OCI-LY1 (cell line): ENCODE measurements at regions not wholly inside any gene's neighbourhood (a gene's known extent, or its start where the extent isn't known, plus 50 kb on each side); places are given as distances from the start of the nearest gene placed in this dataset.

Experiments
- H2AFZ ChIP-seq: fragments of 200-600 bp; sonication (generic), shearing (Covaris generic); 2 replicates; pipeline ENCODE4 v1.6.0; 2014; ENCODE audit warnings: antibody characterized with exemption, mild to moderate bottlenecking, low read length
- H3F3A ChIP-seq: fragments of 200-600 bp; sonication (generic), shearing (Covaris generic); 2 replicates; pipeline ENCODE4 v1.6.0; 2014; ENCODE audit warnings: mild to moderate bottlenecking, antibody characterized with exemption, low read length, moderate library complexity; ENCODE audit not compliant: insufficient read depth
- H3K27ac ChIP-seq: fragments of 200-600 bp; sonication (generic); 2 replicates; pipeline ENCODE4 v1.5.1; 2014; ENCODE audit warnings: low read length, mixed run types, mild to moderate bottlenecking, low read depth; ENCODE audit not compliant: poor library complexity, severe bottlenecking
- H3K27me3 ChIP-seq: fragments of 200-600 bp; sonication (generic); 2 replicates; pipeline ENCODE4 v1.6.0; 2014; ENCODE audit warnings: antibody characterized with exemption, mild to moderate bottlenecking, low read length, moderate library complexity; ENCODE audit not compliant: insufficient read depth
- H3K36me3 ChIP-seq: fragments of 200-600 bp; sonication (generic); 2 replicates; pipeline ENCODE4 v1.6.1; 2014; ENCODE audit warnings: mild to moderate bottlenecking, antibody characterized with exemption, low read length, moderate library complexity, mixed read lengths; ENCODE audit not compliant: insufficient read depth
- H3K4me1 ChIP-seq: fragments of 200-600 bp; sonication (generic); 2 replicates; pipeline ENCODE4 v1.5.1; 2014; ENCODE audit warnings: mild to moderate bottlenecking, low read length, moderate library complexity; ENCODE audit not compliant: insufficient read depth, severe bottlenecking
- H3K4me2 ChIP-seq: fragments of 200-600 bp; sonication (generic), shearing (Covaris generic); 2 replicates; pipeline ENCODE4 v1.6.1; 2014; ENCODE audit warnings: low read length
- H3K4me3 ChIP-seq: fragments of 200-600 bp; sonication (generic); 2 replicates; pipeline ENCODE4 v1.5.1; 2014; ENCODE audit warnings: low read length, low read depth, mild to moderate bottlenecking, mixed read lengths; ENCODE audit not compliant: poor library complexity, severe bottlenecking
- H3K79me2 ChIP-seq: fragments of 200-600 bp; shearing (Covaris generic); 2 replicates; pipeline ENCODE4 v1.6.1; 2016; ENCODE audit warnings: mixed run types, low read length, mixed read lengths; ENCODE audit not compliant: insufficient read depth
- H3K9ac ChIP-seq: fragments of 200-600 bp; sonication (generic), shearing (Covaris generic); 2 replicates; pipeline ENCODE4 v1.6.1; 2014; ENCODE audit warnings: mild to moderate bottlenecking, low read length, mixed read lengths
- H3K9me2 ChIP-seq: fragments of 200-600 bp; sonication (generic), shearing (Covaris generic); 2 replicates; pipeline ENCODE4 v1.6.1; 2014; ENCODE audit warnings: low read depth, mild to moderate bottlenecking, low read length, mixed read lengths
- H3K9me3 ChIP-seq: fragments of 200-600 bp; shearing (Covaris generic); 2 replicates; pipeline ENCODE4 v1.6.1; 2014; ENCODE audit warnings: low read length, mixed read lengths
- H4K20me1 ChIP-seq: fragments of 200-600 bp; sonication (generic), shearing (Covaris generic); 2 replicates; pipeline ENCODE4 v1.6.0; 2016; ENCODE audit warnings: mild to moderate bottlenecking, low read length; ENCODE audit not compliant: insufficient read depth
- EZH2 ChIP-seq: fragments of 200-600 bp; sonication (generic), shearing (Covaris generic); IDR thresholded peaks from 2 replicates; pipeline ENCODE4 v1.8.0; 2017; ENCODE audit warnings: borderline replicate concordance, mixed run types, mild to moderate bottlenecking, antibody characterized with exemption, low read length, moderate library complexity, mixed read lengths
- TF ChIP-seq, protein P1 (sequence below): fragments of 200-600 bp; sonication (generic), shearing (Covaris generic); IDR thresholded peaks from 2 replicates; pipeline ENCODE4 v1.5.1; 2017; ENCODE audit warnings: mild to moderate bottlenecking, antibody characterized with exemption, low read length, moderate library complexity, mixed read lengths

DNA sequence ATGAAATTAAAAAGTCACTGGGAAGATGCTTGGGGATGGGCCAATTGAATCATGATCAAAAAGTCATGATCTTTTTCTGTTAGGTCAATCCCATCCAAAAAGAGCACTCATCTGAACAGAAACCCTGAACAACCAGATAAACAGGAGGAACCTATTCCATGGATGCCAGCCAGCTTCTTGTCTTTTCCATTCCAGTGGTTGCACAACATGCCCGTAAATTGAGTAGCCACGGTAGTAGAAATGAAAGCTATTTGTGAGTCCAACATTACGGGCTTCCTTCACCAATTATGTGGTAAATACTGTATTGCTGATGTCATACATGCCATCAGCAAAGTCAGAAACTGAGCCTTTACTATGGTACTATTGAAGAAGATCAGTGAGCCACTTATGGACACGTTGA lies 982.4 kb upstream of the HS3ST1 start:
- Histone ChIP-seq H3K27me3 (no peaks in the 10 kb centered on the region), H3F3A (no peaks in the 10 kb centered on the region)

DNA sequence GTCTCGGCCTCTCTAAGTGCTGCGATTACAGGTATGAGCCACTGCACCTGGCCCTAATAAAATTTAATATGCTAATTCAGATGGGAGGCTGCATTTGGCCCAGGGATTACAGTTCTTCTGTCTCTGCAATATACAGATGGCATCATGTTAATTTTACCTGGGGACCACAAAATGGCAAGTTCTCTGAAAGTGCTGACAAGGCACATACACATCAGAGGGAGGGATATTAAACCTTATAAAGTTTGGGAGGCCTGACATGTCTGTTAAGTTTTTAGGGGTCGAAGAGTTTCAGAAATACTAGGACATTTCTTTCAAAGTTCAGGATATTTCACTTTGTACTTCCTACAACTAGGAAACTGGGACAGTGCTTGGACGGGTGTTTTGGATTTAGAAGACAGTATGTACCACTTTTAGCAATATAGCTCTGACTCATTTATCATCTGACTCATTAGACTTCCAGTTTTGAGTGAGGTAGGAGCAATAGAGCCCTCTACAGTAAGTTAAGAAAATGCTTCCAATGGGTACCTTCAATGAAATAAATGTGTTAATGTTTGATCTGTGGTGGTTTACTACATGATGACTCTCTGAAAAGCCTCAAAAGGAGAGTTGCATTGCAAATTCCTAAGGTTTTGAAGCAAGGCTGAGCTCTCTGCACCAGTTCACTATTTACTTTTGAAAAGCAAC lies 981.0 kb upstream of the HS3ST1 start:
- Histone ChIP-seq H3K36me3 (no peaks in the 10 kb centered on the region), H4K20me1 (no peaks in the 10 kb centered on the region), H3K4me3 (no peak overlapping the region), H3K9ac (no peak overlapping the region), H3K27me3 (no peaks in the 10 kb centered on the region), H3K79me2 (no peaks in the 10 kb centered on the region), H3F3A (no peaks in the 10 kb centered on the region), H3K4me1 (no peaks in the 10 kb centered on the region), H3K9me2 (no peaks in the 10 kb centered on the region), H3K27ac (no peak overlapping the region), H3K4me2 (no peak overlapping the region), H2AFZ (no peak overlapping the region), H3K9me3 (no peaks in the 10 kb centered on the region)
- TF ChIP-seq EZH2 = no peak
- TF ChIP-seq, protein P1, sequence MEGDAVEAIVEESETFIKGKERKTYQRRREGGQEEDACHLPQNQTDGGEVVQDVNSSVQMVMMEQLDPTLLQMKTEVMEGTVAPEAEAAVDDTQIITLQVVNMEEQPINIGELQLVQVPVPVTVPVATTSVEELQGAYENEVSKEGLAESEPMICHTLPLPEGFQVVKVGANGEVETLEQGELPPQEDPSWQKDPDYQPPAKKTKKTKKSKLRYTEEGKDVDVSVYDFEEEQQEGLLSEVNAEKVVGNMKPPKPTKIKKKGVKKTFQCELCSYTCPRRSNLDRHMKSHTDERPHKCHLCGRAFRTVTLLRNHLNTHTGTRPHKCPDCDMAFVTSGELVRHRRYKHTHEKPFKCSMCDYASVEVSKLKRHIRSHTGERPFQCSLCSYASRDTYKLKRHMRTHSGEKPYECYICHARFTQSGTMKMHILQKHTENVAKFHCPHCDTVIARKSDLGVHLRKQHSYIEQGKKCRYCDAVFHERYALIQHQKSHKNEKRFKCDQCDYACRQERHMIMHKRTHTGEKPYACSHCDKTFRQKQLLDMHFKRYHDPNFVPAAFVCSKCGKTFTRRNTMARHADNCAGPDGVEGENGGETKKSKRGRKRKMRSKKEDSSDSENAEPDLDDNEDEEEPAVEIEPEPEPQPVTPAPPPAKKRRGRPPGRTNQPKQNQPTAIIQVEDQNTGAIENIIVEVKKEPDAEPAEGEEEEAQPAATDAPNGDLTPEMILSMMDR = no peak

More for the DNA sequence above, 982.4 kb upstream of the HS3ST1 start:
- no peak overlapping the region for H3K4me3 ChIP-seq
- H3K4me2 ChIP-seq = no peak overlapping the region
- H3K9me3 ChIP-seq = no peaks in the 10 kb centered on the region
- H4K20me1 ChIP-seq = no peaks in the 10 kb centered on the region
- no peaks in the 10 kb centered on the region for H3K9me2 ChIP-seq
- H3K27ac ChIP-seq = no peak overlapping the region
- H3K9ac ChIP-seq = no peak overlapping the region
- no peaks in the 10 kb centered on the region for H3K4me1 ChIP-seq
- no peak overlapping the region for H2AFZ ChIP-seq
- H3K36me3 ChIP-seq = no peaks in the 10 kb centered on the region
- no peaks in the 10 kb centered on the region for H3K79me2 ChIP-seq
- TF ChIP-seq EZH2 = no peak
- TF ChIP-seq, protein P1 = no peak

DNA sequence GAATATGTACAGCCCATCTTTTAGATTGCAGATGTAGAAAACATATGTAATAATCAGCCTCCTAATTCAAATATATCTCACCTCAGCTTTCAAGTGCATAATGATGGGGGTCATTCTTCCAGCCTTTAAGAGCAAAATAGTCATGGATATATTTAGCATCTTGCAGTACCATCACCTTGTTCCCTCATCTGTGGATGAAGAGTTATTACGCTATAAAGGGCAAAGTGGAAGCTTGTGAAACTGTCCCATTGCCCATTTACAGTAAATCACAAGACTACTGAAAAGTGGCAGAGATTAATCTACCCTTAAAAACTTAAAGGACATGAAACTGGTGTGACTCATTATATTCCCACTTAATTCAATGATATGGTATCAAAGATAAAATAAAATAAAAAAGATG lies 979.7 kb upstream of the HS3ST1 start:
- Histone ChIP-seq H3K4me1 (no peaks in the 10 kb centered on the region), H3K27me3 (no peaks in the 10 kb centered on the region), H3K36me3 (no peaks in the 10 kb centered on the region), H3K79me2 (no peaks in the 10 kb centered on the region), H2AFZ (no peak overlapping the region), H3K9me2 (no peaks in the 10 kb centered on the region), H4K20me1 (no peaks in the 10 kb centered on the region), H3F3A (no peaks in the 10 kb centered on the region), H3K4me2 (no peak overlapping the region), H3K9ac (no peak overlapping the region), H3K27ac (no peak overlapping the region), H3K4me3 (no peak overlapping the region), H3K9me3 (no peaks in the 10 kb centered on the region)
- TF ChIP-seq EZH2 = no peak
- TF ChIP-seq, protein P1 = no peak
